ENCODE measurements at regions not wholly inside any gene's neighbourhood (a gene's known extent, or its start where the extent isn't known, plus 50 kb on each side); places are given as distances from the start of the nearest gene placed in this dataset.

DNA sequence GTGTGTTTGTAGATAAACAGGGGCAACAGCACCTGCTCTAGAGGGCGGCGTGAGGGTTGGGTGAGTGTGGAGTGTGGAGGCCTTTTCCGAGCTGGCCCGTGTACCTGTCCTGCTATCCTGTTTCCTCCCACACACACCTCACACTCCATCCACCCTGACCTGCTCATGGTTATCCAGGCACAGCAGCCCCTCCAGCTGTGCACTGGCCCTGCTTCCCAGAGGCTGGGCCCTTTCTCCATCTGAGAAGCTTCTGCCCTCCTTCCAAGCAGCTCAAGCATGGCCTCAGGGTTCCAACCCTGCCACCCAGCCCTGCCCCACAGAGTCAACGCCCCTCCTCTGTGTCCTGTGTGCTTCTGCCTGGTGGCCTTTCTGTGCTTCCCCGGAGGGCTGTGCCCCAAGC lies 86.9 kb downstream of the SOX1 start:
- ATAC-seq (no peak), DNase-seq (ENCODE audit: low read depth, low spot score) (no peak)
- Histone ChIP-seq H2AFZ (ENCODE audit: low read depth, low read length, poor library complexity, severe bottlenecking) (no peak overlapping the region), H3K9me3 (ENCODE audit: control insufficient read depth in 1 of 2, insufficient read depth in 1 of 2, low read depth in 1 of 2, low read length in 2 of 2) (peaks cover 0 to 4% of the 10 kb centered on the region in 2 experiments; a peak in 1 of 4 replicates), H3K4me3 (replicated peaks in 1 of 2; ENCODE audit: low read depth in 1 of 2, low read length in 2 of 2) (no peak overlapping the region), H3K4me1 (ENCODE audit: control insufficient read depth in 1 of 2, insufficient read depth in 2 of 2, low read length in 2 of 2) (no peaks in the 10 kb centered on the region), H3K4me2 (ENCODE audit: low read length) (no peak overlapping the region), H4K20me1 (ENCODE audit: insufficient read depth) (no peaks in the 10 kb centered on the region), H3K27me3 (ENCODE audit: insufficient read depth, low read length) (0 out of 2 replicates have a peak, but pooled peaks cover 6% of the 10 kb centered on the region), H3K9ac (ENCODE audit: low read length) (no peak overlapping the region), H3K27ac (ENCODE audit: low read depth, low read length) (no peak overlapping the region), H3K36me3 (ENCODE audit: control insufficient read depth in 1 of 2, insufficient read depth in 2 of 2, low read length in 2 of 2) (no peaks in the 10 kb centered on the region), H3K79me2 (ENCODE audit: insufficient read depth, low read length) (no peaks in the 10 kb centered on the region), H3K9me2 (ENCODE audit: insufficient read depth) (no peaks in the 10 kb centered on the region)
- intact Hi-C loops (cut with micrococcal nuclease), result no loop called here
- TF ChIP-seq, protein P1, sequence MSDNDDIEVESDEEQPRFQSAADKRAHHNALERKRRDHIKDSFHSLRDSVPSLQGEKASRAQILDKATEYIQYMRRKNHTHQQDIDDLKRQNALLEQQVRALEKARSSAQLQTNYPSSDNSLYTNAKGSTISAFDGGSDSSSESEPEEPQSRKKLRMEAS (IDR thresholded peaks at IDR 0.05), result no peak
- TF ChIP-seq, protein P2, sequence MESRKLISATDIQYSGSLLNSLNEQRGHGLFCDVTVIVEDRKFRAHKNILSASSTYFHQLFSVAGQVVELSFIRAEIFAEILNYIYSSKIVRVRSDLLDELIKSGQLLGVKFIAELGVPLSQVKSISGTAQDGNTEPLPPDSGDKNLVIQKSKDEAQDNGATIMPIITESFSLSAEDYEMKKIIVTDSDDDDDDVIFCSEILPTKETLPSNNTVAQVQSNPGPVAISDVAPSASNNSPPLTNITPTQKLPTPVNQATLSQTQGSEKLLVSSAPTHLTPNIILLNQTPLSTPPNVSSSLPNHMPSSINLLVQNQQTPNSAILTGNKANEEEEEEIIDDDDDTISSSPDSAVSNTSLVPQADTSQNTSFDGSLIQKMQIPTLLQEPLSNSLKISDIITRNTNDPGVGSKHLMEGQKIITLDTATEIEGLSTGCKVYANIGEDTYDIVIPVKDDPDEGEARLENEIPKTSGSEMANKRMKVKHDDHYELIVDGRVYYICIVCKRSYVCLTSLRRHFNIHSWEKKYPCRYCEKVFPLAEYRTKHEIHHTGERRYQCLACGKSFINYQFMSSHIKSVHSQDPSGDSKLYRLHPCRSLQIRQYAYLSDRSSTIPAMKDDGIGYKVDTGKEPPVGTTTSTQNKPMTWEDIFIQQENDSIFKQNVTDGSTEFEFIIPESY (IDR thresholded peaks at IDR 0.05; ENCODE audit: extremely low read depth, insufficient replicate concordance, low read length), result no peak
- TF ChIP-seq, protein P3, sequence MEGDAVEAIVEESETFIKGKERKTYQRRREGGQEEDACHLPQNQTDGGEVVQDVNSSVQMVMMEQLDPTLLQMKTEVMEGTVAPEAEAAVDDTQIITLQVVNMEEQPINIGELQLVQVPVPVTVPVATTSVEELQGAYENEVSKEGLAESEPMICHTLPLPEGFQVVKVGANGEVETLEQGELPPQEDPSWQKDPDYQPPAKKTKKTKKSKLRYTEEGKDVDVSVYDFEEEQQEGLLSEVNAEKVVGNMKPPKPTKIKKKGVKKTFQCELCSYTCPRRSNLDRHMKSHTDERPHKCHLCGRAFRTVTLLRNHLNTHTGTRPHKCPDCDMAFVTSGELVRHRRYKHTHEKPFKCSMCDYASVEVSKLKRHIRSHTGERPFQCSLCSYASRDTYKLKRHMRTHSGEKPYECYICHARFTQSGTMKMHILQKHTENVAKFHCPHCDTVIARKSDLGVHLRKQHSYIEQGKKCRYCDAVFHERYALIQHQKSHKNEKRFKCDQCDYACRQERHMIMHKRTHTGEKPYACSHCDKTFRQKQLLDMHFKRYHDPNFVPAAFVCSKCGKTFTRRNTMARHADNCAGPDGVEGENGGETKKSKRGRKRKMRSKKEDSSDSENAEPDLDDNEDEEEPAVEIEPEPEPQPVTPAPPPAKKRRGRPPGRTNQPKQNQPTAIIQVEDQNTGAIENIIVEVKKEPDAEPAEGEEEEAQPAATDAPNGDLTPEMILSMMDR (IDR thresholded peaks at IDR 0.05 in 2 of 3, conservative IDR thresholded peaks at IDR 0.05 in 1 of 3; ENCODE audit: borderline replicate concordance in 1 of 3, insufficient read depth in 1 of 3, low read depth in 2 of 3, low read length in 2 of 3), result no peak
- TF ChIP-seq ZNF274 (IDR thresholded peaks at IDR 0.05; ENCODE audit: low read depth, low read length), result no peak
- TF ChIP-seq TCF7L2 (IDR thresholded peaks at IDR 0.05; ENCODE audit: borderline replicate concordance, extremely low read depth, insufficient read depth, insufficient read length), result no peak
- TF ChIP-seq ELF1 (IDR thresholded peaks at IDR 0.05; ENCODE audit: borderline replicate concordance, low read depth), result no peak
- TF ChIP-seq POLR2AphosphoS5 (IDR thresholded peaks at IDR 0.05; ENCODE audit: low read depth, low read length), result no peak
- TF ChIP-seq ZFX (IDR thresholded peaks at IDR 0.05), result no peak
- TF ChIP-seq, protein P4, sequence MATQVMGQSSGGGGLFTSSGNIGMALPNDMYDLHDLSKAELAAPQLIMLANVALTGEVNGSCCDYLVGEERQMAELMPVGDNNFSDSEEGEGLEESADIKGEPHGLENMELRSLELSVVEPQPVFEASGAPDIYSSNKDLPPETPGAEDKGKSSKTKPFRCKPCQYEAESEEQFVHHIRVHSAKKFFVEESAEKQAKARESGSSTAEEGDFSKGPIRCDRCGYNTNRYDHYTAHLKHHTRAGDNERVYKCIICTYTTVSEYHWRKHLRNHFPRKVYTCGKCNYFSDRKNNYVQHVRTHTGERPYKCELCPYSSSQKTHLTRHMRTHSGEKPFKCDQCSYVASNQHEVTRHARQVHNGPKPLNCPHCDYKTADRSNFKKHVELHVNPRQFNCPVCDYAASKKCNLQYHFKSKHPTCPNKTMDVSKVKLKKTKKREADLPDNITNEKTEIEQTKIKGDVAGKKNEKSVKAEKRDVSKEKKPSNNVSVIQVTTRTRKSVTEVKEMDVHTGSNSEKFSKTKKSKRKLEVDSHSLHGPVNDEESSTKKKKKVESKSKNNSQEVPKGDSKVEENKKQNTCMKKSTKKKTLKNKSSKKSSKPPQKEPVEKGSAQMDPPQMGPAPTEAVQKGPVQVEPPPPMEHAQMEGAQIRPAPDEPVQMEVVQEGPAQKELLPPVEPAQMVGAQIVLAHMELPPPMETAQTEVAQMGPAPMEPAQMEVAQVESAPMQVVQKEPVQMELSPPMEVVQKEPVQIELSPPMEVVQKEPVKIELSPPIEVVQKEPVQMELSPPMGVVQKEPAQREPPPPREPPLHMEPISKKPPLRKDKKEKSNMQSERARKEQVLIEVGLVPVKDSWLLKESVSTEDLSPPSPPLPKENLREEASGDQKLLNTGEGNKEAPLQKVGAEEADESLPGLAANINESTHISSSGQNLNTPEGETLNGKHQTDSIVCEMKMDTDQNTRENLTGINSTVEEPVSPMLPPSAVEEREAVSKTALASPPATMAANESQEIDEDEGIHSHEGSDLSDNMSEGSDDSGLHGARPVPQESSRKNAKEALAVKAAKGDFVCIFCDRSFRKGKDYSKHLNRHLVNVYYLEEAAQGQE (IDR thresholded peaks at IDR 0.05; ENCODE audit: low read depth), result no peak
- no peak for TF ChIP-seq YY1 (IDR thresholded peaks at IDR 0.05; ENCODE audit: extremely low read depth, insufficient replicate concordance, low read depth, low read length)
- no peak for TF ChIP-seq EZH2phosphoT487 (IDR thresholded peaks at IDR 0.05; ENCODE audit: borderline replicate concordance)
- no peak for TF ChIP-seq EGR1 (IDR thresholded peaks at IDR 0.05; ENCODE audit: low read depth)
- no peak for TF ChIP-seq EZH2 (IDR thresholded peaks at IDR 0.05)
- no peak for TF ChIP-seq POLR2A (IDR thresholded peaks at IDR 0.05; ENCODE audit: borderline replicate concordance, extremely low read depth, insufficient read depth, insufficient read length)
- TF ChIP-seq CEBPB (IDR thresholded peaks at IDR 0.05; ENCODE audit: low read depth), result no peak
- ChIA-PET POLR2A (no interaction called here), CTCF (no interaction called here), RAD21 (ENCODE audit: low non-redundant PET in 1 of 2, low total read pairs in 2 of 2, uncharacterized antibody in 2 of 2, unreplicated experiment in 2 of 2) (no interaction called here)
- BruUV-seq (replicated peaks), result no TSS peak
